Endothelial cell of umbilical vein (primary cell): ENCODE measurements at regions not wholly inside any gene's neighbourhood (a gene's known extent, or its start where the extent isn't known, plus 50 kb on each side); places are given as distances from the start of the nearest gene placed in this dataset.

Experiments
- EZH2 ChIP-seq: IDR thresholded peaks from 2 replicates; pipeline ENCODE4 v1.6.1; 2012; ENCODE audit warnings: borderline replicate concordance, low read depth, mild to moderate bottlenecking, moderate library complexity, low read length, inconsistent platforms; ENCODE audit not compliant: severe bottlenecking
- FOS ChIP-seq: IDR thresholded peaks from 2 replicates; pipeline ENCODE4 v1.6.1; 2011; ENCODE audit warnings: mild to moderate bottlenecking, low read length, moderate library complexity, borderline replicate concordance; ENCODE audit not compliant: insufficient read depth
- JUN ChIP-seq: IDR thresholded peaks from 2 replicates; pipeline ENCODE4 v1.6.1; 2011; ENCODE audit warnings: borderline replicate concordance, low read depth; ENCODE audit not compliant: insufficient read length, insufficient read depth
- MYC ChIP-seq: IDR thresholded peaks from one replicate; pipeline ENCODE4 v1.6.1; 2011; ENCODE audit warnings: mild to moderate bottlenecking, low read depth, low read length
- POLR2A ChIP-seq: IDR thresholded peaks from 2 replicates; pipeline ENCODE4 v1.6.1; 2012; ENCODE audit warnings: low read depth, mild to moderate bottlenecking, control low read depth, low read length
- POLR2AphosphoS5 ChIP-seq: IDR thresholded peaks from 2 replicates; pipeline ENCODE4 v1.6.1; 2012; ENCODE audit warnings: low read depth, mild to moderate bottlenecking, control low read depth, low read length, moderate library complexity; ENCODE audit not compliant: insufficient read depth
- TF ChIP-seq, protein P1 (sequence below), 2 donors: IDR thresholded peaks; 1 replicate in 1 of 2; 2 replicates in 1 of 2; pipeline ENCODE4 v1.5.1; 2011; ENCODE audit warnings: low read length in 2 of 2, mild to moderate bottlenecking in 2 of 2, moderate library complexity in 2 of 2, control low read depth in 1 of 2, inconsistent platforms in 1 of 2, low read depth in 1 of 2; ENCODE audit not compliant: insufficient read depth in 1 of 2; ENCODE audit errors: extremely low read depth in 1 of 2
- TF ChIP-seq, protein P2 (sequence below): IDR thresholded peaks from 2 replicates; pipeline ENCODE4 v1.6.1; 2011; ENCODE audit not compliant: insufficient read depth, insufficient read length

DNA sequence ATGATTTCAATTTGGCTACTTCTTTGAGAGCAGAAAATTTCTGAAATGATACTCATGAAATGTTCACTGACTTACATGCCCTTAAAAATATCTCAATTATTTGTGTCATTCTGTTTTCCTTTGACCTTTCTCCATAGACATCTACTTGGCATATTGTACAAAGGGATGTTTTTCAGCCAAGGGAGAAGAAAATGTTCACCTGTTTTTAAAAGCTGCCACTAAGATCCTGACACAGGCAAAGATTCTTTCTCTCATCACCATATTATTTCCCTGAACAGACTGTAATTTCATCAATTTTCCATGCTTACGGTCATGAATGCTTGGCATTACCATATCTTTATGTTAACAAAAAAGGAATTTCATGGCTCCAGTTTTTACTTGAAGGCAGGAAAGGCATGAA is 67.4 kb upstream of the DBX1 start:
- TF ChIP-seq, protein P1, sequence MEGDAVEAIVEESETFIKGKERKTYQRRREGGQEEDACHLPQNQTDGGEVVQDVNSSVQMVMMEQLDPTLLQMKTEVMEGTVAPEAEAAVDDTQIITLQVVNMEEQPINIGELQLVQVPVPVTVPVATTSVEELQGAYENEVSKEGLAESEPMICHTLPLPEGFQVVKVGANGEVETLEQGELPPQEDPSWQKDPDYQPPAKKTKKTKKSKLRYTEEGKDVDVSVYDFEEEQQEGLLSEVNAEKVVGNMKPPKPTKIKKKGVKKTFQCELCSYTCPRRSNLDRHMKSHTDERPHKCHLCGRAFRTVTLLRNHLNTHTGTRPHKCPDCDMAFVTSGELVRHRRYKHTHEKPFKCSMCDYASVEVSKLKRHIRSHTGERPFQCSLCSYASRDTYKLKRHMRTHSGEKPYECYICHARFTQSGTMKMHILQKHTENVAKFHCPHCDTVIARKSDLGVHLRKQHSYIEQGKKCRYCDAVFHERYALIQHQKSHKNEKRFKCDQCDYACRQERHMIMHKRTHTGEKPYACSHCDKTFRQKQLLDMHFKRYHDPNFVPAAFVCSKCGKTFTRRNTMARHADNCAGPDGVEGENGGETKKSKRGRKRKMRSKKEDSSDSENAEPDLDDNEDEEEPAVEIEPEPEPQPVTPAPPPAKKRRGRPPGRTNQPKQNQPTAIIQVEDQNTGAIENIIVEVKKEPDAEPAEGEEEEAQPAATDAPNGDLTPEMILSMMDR (IDR thresholded peaks at IDR 0.05; ENCODE audit: extremely low read depth in 1 of 2, insufficient read depth in 1 of 2, low read depth in 1 of 2, low read length in 2 of 2): no peak
- TF ChIP-seq EZH2: no peak
- no peak for TF ChIP-seq POLR2AphosphoS5
- TF ChIP-seq POLR2A: no peak
- TF ChIP-seq, protein P2, sequence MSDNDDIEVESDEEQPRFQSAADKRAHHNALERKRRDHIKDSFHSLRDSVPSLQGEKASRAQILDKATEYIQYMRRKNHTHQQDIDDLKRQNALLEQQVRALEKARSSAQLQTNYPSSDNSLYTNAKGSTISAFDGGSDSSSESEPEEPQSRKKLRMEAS: no peak
- no peak for TF ChIP-seq MYC
- no peak for TF ChIP-seq JUN
- no peak for TF ChIP-seq FOS
